ENCODE measurements at regions not wholly inside any gene's neighbourhood (a gene's known extent, or its start where the extent isn't known, plus 50 kb on each side); places are given as distances from the start of the nearest gene placed in this dataset.

DNA sequence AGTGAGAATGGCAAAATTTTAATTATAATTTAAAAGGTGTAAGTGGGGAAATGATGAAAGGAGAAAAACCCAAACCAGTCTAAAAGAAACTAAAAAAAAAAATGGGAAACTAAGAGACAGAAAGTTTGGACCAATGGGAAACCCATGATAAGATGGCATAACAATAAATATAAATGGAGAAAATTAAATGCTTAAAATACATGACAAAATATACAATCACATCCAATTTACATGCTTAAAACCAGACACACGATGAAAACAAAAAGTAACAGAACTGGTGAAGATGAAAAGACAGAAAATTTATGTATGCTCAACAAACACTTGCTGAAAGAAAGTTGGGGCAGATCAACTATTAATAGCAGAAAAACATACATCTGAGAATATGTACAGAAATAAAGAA is 1471.1 kb downstream of the TBC1D22A start:
- intact Hi-C loops (cut with micrococcal nuclease), result no loop called here
- H3K9ac ChIP-seq (ENCODE audit: low read length), result no peak overlapping the region
- no peaks in the 10 kb centered on the region for H3K4me1 ChIP-seq (ENCODE audit: control insufficient read depth in 1 of 2, insufficient read depth in 2 of 2, low read length in 2 of 2)
- no peak overlapping the region for H3K4me2 ChIP-seq (ENCODE audit: low read length)
- no peaks in the 10 kb centered on the region for H3K79me2 ChIP-seq (ENCODE audit: insufficient read depth, low read length)
- H3K4me3 ChIP-seq (replicated peaks in 1 of 2; ENCODE audit: low read depth in 1 of 2, low read length in 2 of 2), result no peak overlapping the region
- no TSS peak for BruUV-seq (replicated peaks)
- H3K27ac ChIP-seq (ENCODE audit: low read depth, low read length), result no peak overlapping the region
- CTCF ChIA-PET, result no interaction called here
- POLR2A ChIA-PET, result no interaction called here
- no peak for TF ChIP-seq EZH2phosphoT487 (IDR thresholded peaks at IDR 0.05; ENCODE audit: borderline replicate concordance)
- H4K20me1 ChIP-seq (ENCODE audit: insufficient read depth), result no peaks in the 10 kb centered on the region
- H3K9me2 ChIP-seq (ENCODE audit: insufficient read depth), result no peaks in the 10 kb centered on the region
- no peaks in the 10 kb centered on the region for H3K27me3 ChIP-seq (ENCODE audit: insufficient read depth, low read length)
- peaks cover 10% of the 10 kb centered on the region in 2 experiments; a peak in 2 of 4 replicates for H3K9me3 ChIP-seq (ENCODE audit: control insufficient read depth in 1 of 2, insufficient read depth in 1 of 2, low read depth in 1 of 2, low read length in 2 of 2)
- H3K36me3 ChIP-seq (ENCODE audit: control insufficient read depth in 1 of 2, insufficient read depth in 2 of 2, low read length in 2 of 2), result no peaks in the 10 kb centered on the region
- DNase-seq (ENCODE audit: low read depth, low spot score), result no peak
- RAD21 ChIA-PET (ENCODE audit: low non-redundant PET in 1 of 2, low total read pairs in 2 of 2, uncharacterized antibody in 2 of 2, unreplicated experiment in 2 of 2), result no interaction called here
- ATAC-seq, result no peak
- no peak overlapping the region for H2AFZ ChIP-seq (ENCODE audit: low read depth, low read length, poor library complexity, severe bottlenecking)

DNA sequence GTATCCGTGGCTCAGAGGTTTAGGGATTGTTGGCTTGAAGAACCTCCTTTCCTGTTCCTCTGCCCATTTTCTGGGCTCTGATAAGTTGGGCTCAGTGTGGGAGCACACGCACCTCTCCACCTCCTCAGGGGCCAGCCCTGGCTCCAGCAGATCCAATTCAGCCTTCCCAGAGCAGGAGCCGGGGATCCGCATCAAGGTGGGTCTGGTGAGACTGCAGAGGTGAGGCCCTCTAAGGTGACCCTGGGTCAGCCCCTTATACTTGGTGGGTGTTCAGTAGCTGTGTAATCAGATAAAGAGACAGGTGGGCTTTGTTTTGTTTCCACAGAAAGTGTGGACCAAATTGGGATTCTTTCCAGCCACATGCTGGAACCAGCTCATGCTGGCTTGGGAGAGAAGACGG is 1466.0 kb downstream of the TBC1D22A start:
- ATAC-seq (no peak), DNase-seq (ENCODE audit: low read depth, low spot score) (no peak)
- intact Hi-C loops (cut with micrococcal nuclease), result no loop called here
- TF ChIP-seq SIN3A (IDR thresholded peaks at IDR 0.05; ENCODE audit: low read depth) (no peak), POLR2A (IDR thresholded peaks at IDR 0.05; ENCODE audit: borderline replicate concordance, extremely low read depth, insufficient read depth, insufficient read length) (no peak), ELF1 (IDR thresholded peaks at IDR 0.05; ENCODE audit: borderline replicate concordance, low read depth) (no peak)
- no peak overlapping the region for H3K4me2 ChIP-seq (ENCODE audit: low read length)
- no peak overlapping the region for H3K4me3 ChIP-seq (replicated peaks in 1 of 2; ENCODE audit: low read depth in 1 of 2, low read length in 2 of 2)
- no peaks in the 10 kb centered on the region for H3K79me2 ChIP-seq (ENCODE audit: insufficient read depth, low read length)
- RAD21 ChIA-PET (ENCODE audit: low non-redundant PET in 1 of 2, low total read pairs in 2 of 2, uncharacterized antibody in 2 of 2, unreplicated experiment in 2 of 2), result no interaction called here
- no TSS peak for BruUV-seq (replicated peaks)
- POLR2A ChIA-PET, result no interaction called here
- no peaks in the 10 kb centered on the region for H3K4me1 ChIP-seq (ENCODE audit: control insufficient read depth in 1 of 2, insufficient read depth in 2 of 2, low read length in 2 of 2)
- CTCF ChIA-PET, result no interaction called here
- no peaks in the 10 kb centered on the region for H4K20me1 ChIP-seq (ENCODE audit: insufficient read depth)
- no peaks in the 10 kb centered on the region for H3K36me3 ChIP-seq (ENCODE audit: control insufficient read depth in 1 of 2, insufficient read depth in 2 of 2, low read length in 2 of 2)
- no peak overlapping the region for H3K9ac ChIP-seq (ENCODE audit: low read length)
- no peak overlapping the region for H3K27ac ChIP-seq (ENCODE audit: low read depth, low read length)
- no peaks in the 10 kb centered on the region for H3K9me2 ChIP-seq (ENCODE audit: insufficient read depth)
- H3K27me3 ChIP-seq (ENCODE audit: insufficient read depth, low read length), result 0 out of 2 replicates have a peak, but pooled peaks cover 4% of the 10 kb centered on the region
- H3K9me3 ChIP-seq (ENCODE audit: control insufficient read depth in 1 of 2, insufficient read depth in 1 of 2, low read depth in 1 of 2, low read length in 2 of 2), result 0 out of 4 replicates have a peak, but pooled peaks cover 0 to 3% of the 10 kb centered on the region in 2 experiments
- H2AFZ ChIP-seq (ENCODE audit: low read depth, low read length, poor library complexity, severe bottlenecking), result no peak overlapping the region
